H1 (cell line): ENCODE measurements at regions not wholly inside any gene's neighbourhood (a gene's known extent, or its start where the extent isn't known, plus 50 kb on each side); places are given as distances from the start of the nearest gene placed in this dataset.

Experiments used
- CTBP2 ChIP-seq: IDR thresholded peaks from 2 replicates; pipeline ENCODE4 v1.7.0; 2011; ENCODE audit warnings: borderline replicate concordance, mild to moderate bottlenecking, moderate library complexity, mixed read lengths, low read length; ENCODE audit not compliant: insufficient read depth, insufficient read length
- CTCF ChIP-seq, 3 experiments: IDR thresholded peaks; 1 replicate in 2 of 3; 2 replicates in 1 of 3; pipeline versions ENCODE4 v1.5.1 to v1.6.1; 2011; ENCODE audit warnings: low read length in 3 of 3, mild to moderate bottlenecking in 3 of 3, inconsistent platforms in 2 of 3, low read depth in 1 of 3, moderate library complexity in 1 of 3; ENCODE audit not compliant: insufficient read depth in 1 of 3; ENCODE audit errors: control extremely low read depth in 1 of 3
- EGR1 ChIP-seq: IDR thresholded peaks from 2 replicates; pipeline ENCODE4 v1.6.1; 2011; ENCODE audit warnings: low read depth, low read length, borderline replicate concordance
- GTF2F1 ChIP-seq: IDR thresholded peaks from 2 replicates; pipeline ENCODE4 v1.6.1; 2012; ENCODE audit warnings: low read depth, low read length, improper control_type of control experiment, borderline replicate concordance
- JUN ChIP-seq: IDR thresholded peaks from 2 replicates; pipeline ENCODE4 v1.6.1; 2011; ENCODE audit warnings: low read depth, mild to moderate bottlenecking, improper control_type of control experiment, low read length
- POLR2A ChIP-seq, 2 experiments: IDR thresholded peaks; 1 replicate in 1 of 2; 2 replicates in 1 of 2; pipeline ENCODE4 v1.6.1; 2011; ENCODE audit warnings: low read depth in 2 of 2, low read length in 2 of 2, mild to moderate bottlenecking in 2 of 2; ENCODE audit errors: control extremely low read depth in 1 of 2
- RAD21 ChIP-seq, 2 experiments: IDR thresholded peaks in 1 of 2; conservative IDR thresholded peaks in 1 of 2; 2 replicates each; pipeline ENCODE4 v1.6.1; 2011; ENCODE audit warnings: low read depth in 2 of 2, low read length in 2 of 2, improper control_type of control experiment in 1 of 2, inconsistent platforms in 1 of 2, mild to moderate bottlenecking in 1 of 2, moderate library complexity in 1 of 2
- RXRA ChIP-seq: IDR thresholded peaks from 2 replicates; pipeline ENCODE4 v1.6.1; 2011; ENCODE audit warnings: low read depth, mild to moderate bottlenecking, low read length, moderate library complexity; ENCODE audit not compliant: insufficient read depth
- SP1 ChIP-seq: IDR thresholded peaks from 2 replicates; pipeline ENCODE4 v1.6.1; 2011; ENCODE audit warnings: low read depth, low read length
- TAF1 ChIP-seq: IDR thresholded peaks from 2 replicates; pipeline ENCODE4 v1.6.1; 2011; ENCODE audit warnings: mild to moderate bottlenecking, low read depth, low read length
- ZNF274 ChIP-seq: IDR thresholded peaks from 2 replicates; pipeline ENCODE4 v1.7.0; 2012; ENCODE audit warnings: low read length, borderline replicate concordance; ENCODE audit errors: extremely low read depth

DNA sequence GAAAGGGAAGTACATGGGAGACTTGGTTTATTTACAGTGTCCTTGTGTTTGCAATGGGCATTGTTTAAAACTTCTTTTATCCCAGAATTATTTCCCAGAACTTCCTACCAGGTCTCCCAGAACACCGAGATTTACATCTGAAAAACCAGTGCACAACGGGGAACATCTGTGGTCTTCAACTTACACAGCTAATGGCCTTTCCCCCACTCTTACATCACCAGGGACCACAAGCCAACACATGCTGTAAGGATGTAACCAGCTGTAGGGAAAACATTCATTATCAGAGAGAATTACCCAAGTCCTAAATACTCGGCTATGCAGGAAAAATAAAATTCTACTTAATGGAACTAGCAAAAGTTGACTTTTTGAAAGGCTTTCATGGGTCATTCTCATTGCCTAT lies 267.6 kb downstream of the DUSP6 start:
- TF ChIP-seq CTCF (IDR thresholded peaks at IDR 0.05; ENCODE audit: control extremely low read depth in 1 of 3, insufficient read depth in 1 of 3, low read depth in 1 of 3, low read length in 3 of 3) (no peak), ZNF274 (no peak), JUN (no peak), RAD21 (IDR thresholded peaks at IDR 0.05 in 1 of 2, conservative IDR thresholded peaks at IDR 0.05 in 1 of 2; ENCODE audit: low read depth in 2 of 2, low read length in 2 of 2) (no peak), CTBP2 (no peak), POLR2A (IDR thresholded peaks at IDR 0.05; ENCODE audit: control extremely low read depth in 1 of 2, low read depth in 2 of 2, low read length in 2 of 2) (no peak), GTF2F1 (no peak), SP1 (no peak), EGR1 (no peak), TAF1 (no peak), RXRA (no peak)
